ENCODE measurements at regions not wholly inside any gene's neighbourhood (a gene's known extent, or its start where the extent isn't known, plus 50 kb on each side); places are given as distances from the start of the nearest gene placed in this dataset.

DNA sequence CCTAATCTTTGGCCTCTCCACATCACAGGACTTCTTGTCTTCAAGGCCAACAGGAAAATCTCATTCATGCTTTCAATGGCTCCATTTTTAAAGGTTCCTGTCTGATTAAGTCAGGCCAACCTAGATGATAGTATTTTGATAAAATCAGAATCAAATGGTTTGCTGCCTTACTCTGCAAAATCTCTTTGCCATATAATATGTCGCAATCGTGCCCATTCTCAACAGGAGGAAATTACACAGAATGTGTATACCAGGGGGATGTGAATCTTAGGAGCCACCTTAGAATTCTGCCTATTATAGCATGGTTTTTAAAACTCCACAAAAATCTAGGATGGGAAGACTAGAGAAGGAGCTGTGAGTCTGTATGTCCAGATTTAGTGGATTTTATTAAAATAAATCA, 612.9 kb upstream of the MAN1A1 start:
- TF ChIP-seq, protein P1, sequence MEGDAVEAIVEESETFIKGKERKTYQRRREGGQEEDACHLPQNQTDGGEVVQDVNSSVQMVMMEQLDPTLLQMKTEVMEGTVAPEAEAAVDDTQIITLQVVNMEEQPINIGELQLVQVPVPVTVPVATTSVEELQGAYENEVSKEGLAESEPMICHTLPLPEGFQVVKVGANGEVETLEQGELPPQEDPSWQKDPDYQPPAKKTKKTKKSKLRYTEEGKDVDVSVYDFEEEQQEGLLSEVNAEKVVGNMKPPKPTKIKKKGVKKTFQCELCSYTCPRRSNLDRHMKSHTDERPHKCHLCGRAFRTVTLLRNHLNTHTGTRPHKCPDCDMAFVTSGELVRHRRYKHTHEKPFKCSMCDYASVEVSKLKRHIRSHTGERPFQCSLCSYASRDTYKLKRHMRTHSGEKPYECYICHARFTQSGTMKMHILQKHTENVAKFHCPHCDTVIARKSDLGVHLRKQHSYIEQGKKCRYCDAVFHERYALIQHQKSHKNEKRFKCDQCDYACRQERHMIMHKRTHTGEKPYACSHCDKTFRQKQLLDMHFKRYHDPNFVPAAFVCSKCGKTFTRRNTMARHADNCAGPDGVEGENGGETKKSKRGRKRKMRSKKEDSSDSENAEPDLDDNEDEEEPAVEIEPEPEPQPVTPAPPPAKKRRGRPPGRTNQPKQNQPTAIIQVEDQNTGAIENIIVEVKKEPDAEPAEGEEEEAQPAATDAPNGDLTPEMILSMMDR (IDR thresholded peaks at IDR 0.05; ENCODE audit: unreplicated experiment in 3 of 3) = no peak
- no peaks in the 10 kb centered on the region for H3K36me3 Mint-ChIP-seq (ENCODE audit: low read depth)
- peaks cover 6% of the 10 kb centered on the region for H3K4me1 Mint-ChIP-seq
- H3K4me3 Mint-ChIP-seq = no peak overlapping the region
- H3K9me3 Mint-ChIP-seq = peaks cover 2% of the 10 kb centered on the region
- no peak overlapping the region for H3K27ac Mint-ChIP-seq
- no peaks in the 10 kb centered on the region for H3K27me3 Mint-ChIP-seq (ENCODE audit: low read depth)

DNA sequence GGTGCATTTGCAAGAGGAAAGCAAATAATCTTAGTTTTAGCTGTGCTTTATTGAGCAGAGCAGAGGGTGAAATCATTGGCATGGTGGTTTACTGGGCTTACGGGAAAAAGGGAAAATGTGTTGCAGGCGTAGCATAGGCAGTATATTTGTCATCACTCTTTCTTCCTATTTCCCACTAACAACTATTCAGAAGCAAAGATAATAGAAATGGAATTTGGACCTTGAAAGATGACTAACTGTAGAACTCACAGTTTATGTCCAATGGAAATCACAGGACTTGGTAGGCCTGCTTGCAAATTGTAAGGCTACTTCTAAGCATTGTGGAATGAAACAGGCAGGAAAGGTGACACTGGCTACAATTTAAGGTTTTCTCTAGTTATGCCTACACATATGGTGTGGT, 611.9 kb upstream of the MAN1A1 start:
- no peak overlapping the region for H3K27ac Mint-ChIP-seq
- TF ChIP-seq, protein P1 (IDR thresholded peaks at IDR 0.05; ENCODE audit: unreplicated experiment in 3 of 3) = no peak
- H3K27me3 Mint-ChIP-seq (ENCODE audit: low read depth) = no peaks in the 10 kb centered on the region
- H3K4me1 Mint-ChIP-seq = peaks cover 6% of the 10 kb centered on the region
- H3K9me3 Mint-ChIP-seq = peaks cover 2% of the 10 kb centered on the region
- H3K36me3 Mint-ChIP-seq (ENCODE audit: low read depth) = no peaks in the 10 kb centered on the region
- no peak overlapping the region for H3K4me3 Mint-ChIP-seq

DNA sequence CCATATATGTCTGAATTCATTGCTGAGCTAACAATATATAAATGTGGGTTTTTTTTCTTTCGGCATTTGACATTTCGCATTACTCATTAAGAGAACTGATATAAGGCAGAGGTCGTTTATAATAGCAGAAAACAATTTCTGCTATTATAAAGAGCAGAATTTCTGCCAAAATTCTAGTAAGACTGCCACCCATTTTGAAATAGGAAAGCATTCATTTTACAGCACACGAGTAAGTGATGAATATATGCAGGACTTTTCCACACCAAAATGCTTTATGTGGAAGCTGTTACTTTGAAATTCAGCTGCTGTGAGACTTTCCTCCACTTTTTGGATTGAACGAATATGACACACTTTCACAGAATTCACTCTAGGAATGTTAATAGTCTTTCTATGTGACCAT, 610.9 kb upstream of the MAN1A1 start:
- H3K4me3 Mint-ChIP-seq = no peak overlapping the region
- TF ChIP-seq, protein P1 (IDR thresholded peaks at IDR 0.05; ENCODE audit: unreplicated experiment in 3 of 3) = no peak
- no peak overlapping the region for H3K27ac Mint-ChIP-seq
- peaks cover 6% of the 10 kb centered on the region for H3K4me1 Mint-ChIP-seq
- H3K9me3 Mint-ChIP-seq = no peaks in the 10 kb centered on the region
- H3K36me3 Mint-ChIP-seq (ENCODE audit: low read depth) = no peaks in the 10 kb centered on the region
- no peaks in the 10 kb centered on the region for H3K27me3 Mint-ChIP-seq (ENCODE audit: low read depth)

DNA sequence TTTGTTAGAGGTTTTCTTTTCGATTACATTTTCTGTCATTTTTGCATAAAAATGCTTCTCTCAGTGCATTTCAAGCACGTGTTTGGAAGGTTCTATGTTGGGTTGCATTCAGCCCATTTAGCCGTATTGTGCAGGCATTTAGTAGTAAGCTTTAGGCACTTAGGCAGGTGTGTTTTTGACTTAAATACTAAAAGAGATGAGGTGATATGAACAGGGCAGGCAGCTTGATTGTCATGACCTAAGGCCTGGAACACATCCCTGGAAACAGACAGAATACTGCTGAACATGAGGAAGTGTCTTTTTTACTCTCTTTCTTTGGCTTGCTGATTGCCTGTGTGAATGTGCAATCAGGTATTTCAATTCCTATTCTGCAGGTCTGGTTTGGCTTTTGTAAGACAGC, 610.5 kb upstream of the MAN1A1 start:
- no peak overlapping the region for H3K27ac Mint-ChIP-seq
- no peaks in the 10 kb centered on the region for H3K36me3 Mint-ChIP-seq (ENCODE audit: low read depth)
- no peaks in the 10 kb centered on the region for H3K27me3 Mint-ChIP-seq (ENCODE audit: low read depth)
- H3K4me1 Mint-ChIP-seq = peaks cover 6% of the 10 kb centered on the region
- TF ChIP-seq, protein P1 (IDR thresholded peaks at IDR 0.05; ENCODE audit: unreplicated experiment in 3 of 3) = no peak
- no peaks in the 10 kb centered on the region for H3K9me3 Mint-ChIP-seq
- H3K4me3 Mint-ChIP-seq = no peak overlapping the region

DNA sequence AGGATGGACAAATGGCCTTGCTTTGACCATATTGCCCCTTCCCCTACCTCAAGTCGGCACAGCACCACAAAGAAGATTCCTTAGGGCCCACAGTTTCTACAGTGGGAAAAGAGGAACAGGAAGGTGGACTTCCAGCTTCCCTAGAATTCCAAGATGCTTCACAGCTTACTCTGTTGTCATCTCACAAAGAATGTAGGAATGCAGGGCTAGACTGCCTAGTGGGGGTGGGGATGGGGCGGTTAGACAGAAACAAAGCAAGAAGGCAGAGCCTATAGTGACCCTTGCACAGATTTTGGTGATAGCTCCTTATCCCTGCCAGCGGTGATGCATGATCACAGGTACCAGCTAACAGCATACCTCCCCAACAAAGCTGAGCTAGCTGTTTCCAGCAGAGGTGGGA, 607.6 kb upstream of the MAN1A1 start:
- no peaks in the 10 kb centered on the region for H3K9me3 Mint-ChIP-seq

DNA sequence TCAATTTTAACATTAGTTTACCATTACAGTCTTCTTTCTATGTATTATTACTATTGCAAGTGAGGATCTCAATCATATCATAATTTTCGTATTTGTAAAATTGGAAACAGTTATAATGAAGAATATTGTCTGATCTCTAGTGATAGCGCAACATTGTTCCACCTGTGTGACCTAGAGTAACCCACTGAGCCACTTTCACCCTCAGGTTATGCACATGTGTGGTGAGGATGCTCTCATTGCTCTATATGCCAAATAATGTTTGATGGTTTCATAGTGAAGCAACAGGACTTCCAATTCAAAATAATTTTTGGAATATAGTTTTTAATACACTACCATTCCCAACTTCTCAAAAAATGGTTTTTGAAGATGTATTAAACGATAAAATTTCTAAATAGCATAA, 603.1 kb upstream of the MAN1A1 start:
- TF ChIP-seq, protein P1 (IDR thresholded peaks at IDR 0.05; ENCODE audit: unreplicated experiment in 3 of 3) = no peak
- H3K9me3 Mint-ChIP-seq = no peaks in the 10 kb centered on the region
- H3K4me3 Mint-ChIP-seq = no peak overlapping the region
- H3K27ac Mint-ChIP-seq = no peak overlapping the region
- H3K4me1 Mint-ChIP-seq = no peaks in the 10 kb centered on the region
- H3K36me3 Mint-ChIP-seq (ENCODE audit: low read depth) = no peaks in the 10 kb centered on the region
- H3K27me3 Mint-ChIP-seq (ENCODE audit: low read depth) = no peaks in the 10 kb centered on the region

More for the DNA sequence above, 607.6 kb upstream of the MAN1A1 start:
- Mint-ChIP-seq H3K27ac (no peak overlapping the region), H3K4me3 (no peak overlapping the region), H3K4me1 (peaks cover 6% of the 10 kb centered on the region), H3K27me3 (ENCODE audit: low read depth) (no peaks in the 10 kb centered on the region), H3K36me3 (ENCODE audit: low read depth) (no peaks in the 10 kb centered on the region)
- TF ChIP-seq, protein P1 (IDR thresholded peaks at IDR 0.05; ENCODE audit: unreplicated experiment in 3 of 3) = no peak
